BJ (cell line): ENCODE measurements at regions not wholly inside any gene's neighbourhood (a gene's known extent, or its start where the extent isn't known, plus 50 kb on each side); places are given as distances from the start of the nearest gene placed in this dataset.
A peak's percentile ranks its signal among the peaks of the same experiment; 100 is the strongest.
"Not testable (repeated sequence)": the region's sequence is repeated elsewhere in the genome, so short reads cannot be mapped to it uniquely, and the experiment has no call there.

Experiments used
- CTCF ChIA-PET: fragments of 350-600 bp; formaldehyde crosslinking; extraction: SDS; loops from one replicate; lab custom pipeline; 2021; ENCODE audit warnings: antibody characterized with exemption, inconsistent platforms; lab: Yijun Ruan, JAX
- POLR2A ChIA-PET: fragments of 300-600 bp; sonication (Branson Sonifier 250); formaldehyde crosslinking; extraction: SDS; loops from one replicate; lab custom pipeline; 2021; ENCODE audit warnings: antibody characterized with exemption; lab: Charles Lee
- DNase-seq: peaks from one replicate; pipeline ENCODE4 v3.0.0-alpha.2; 2011; ENCODE audit warnings: low read depth
- H3K27me3 ChIP-seq: 2 replicates; pipeline ENCODE4 v1.6.0; 2011; ENCODE audit warnings: low read length; ENCODE audit not compliant: control insufficient read depth, insufficient read depth
- H3K36me3 ChIP-seq: 2 replicates; pipeline ENCODE4 v1.5.1; 2011; ENCODE audit warnings: low read length; ENCODE audit not compliant: control insufficient read depth, insufficient read depth
- H3K4me3 ChIP-seq: 2 replicates; pipeline ENCODE4 v1.5.1; 2011; ENCODE audit warnings: low read depth, mild to moderate bottlenecking, control low read depth, low read length
- CTCF ChIP-seq: IDR thresholded peaks from 2 replicates; pipeline ENCODE4 v1.5.1; 2011; ENCODE audit warnings: low read depth, mild to moderate bottlenecking, control low read depth, inconsistent platforms, low read length, moderate library complexity; ENCODE audit not compliant: insufficient read depth

- CTCF ChIA-PET, POLR2A ChIA-PET, H3K27me3 ChIP-seq, H3K4me3 ChIP-seq, DNase-seq, H3K36me3 ChIP-seq: not testable (repeated sequence)
These were observed 123.6 kb upstream of the RHOU start for GRCh38 chr1:228611707-228612106.

DNA sequence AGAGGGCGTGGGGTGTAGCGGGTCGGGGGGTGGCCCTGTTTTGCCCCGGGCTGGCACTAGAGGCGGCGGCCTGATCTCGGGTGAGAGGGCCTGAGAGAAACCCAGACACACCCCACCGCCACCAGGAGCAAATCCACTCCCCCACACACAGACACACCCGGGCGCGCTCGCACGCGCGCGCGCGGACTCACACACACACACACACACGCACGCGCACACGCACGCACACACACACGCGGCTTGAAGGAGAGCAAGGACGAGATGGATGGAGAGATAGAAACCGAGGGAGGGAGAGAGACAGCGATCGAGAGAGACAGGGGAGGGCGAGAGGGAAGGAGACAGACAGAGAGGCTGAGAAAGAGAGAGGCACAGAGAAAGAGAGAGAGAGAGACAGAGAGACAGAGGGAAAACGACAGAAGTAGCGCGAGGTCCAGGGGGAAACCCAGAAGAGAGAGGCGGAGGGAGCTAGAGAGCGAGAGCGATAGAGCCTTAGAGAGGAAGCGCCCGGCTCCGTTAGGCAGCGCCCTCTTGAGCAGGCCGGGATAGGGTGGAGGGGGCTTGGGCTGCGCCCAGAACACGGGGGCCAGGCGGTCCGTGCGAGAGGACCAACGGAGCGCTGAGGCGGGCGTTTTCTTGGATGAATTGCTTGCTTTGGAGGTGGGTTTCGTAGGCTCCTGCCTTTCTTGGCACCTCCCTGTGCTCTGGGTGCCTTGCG lies 113.1 kb upstream of the RHOU start:
- H3K27me3 ChIP-seq, POLR2A ChIA-PET, DNase-seq, H3K4me3 ChIP-seq, H3K36me3 ChIP-seq, CTCF ChIA-PET: not testable (repeated sequence)

DNA sequence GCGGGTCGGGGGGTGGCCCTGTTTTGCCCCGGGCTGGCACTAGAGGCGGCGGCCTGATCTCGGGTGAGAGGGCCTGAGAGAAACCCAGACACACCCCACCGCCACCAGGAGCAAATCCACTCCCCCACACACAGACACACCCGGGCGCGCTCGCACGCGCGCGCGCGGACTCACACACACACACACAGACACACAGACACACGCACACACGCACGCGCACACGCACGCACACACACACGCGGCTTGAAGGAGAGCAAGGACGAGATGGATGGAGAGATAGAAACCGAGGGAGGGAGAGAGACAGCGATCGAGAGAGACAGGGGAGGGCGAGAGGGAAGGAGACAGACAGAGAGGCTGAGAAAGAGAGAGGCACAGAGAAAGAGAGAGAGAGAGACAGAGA lies 108.8 kb upstream of the RHOU start:
- CTCF ChIA-PET, POLR2A ChIA-PET, H3K27me3 ChIP-seq, H3K4me3 ChIP-seq, H3K36me3 ChIP-seq, DNase-seq: not testable (repeated sequence)

GRCh38 chr1:228632858-228633257 lies 102.4 kb upstream of the RHOU start:
- DNase-seq, CTCF ChIA-PET, H3K4me3 ChIP-seq, H3K36me3 ChIP-seq, POLR2A ChIA-PET, H3K27me3 ChIP-seq: not testable (repeated sequence)

GRCh38 chr1:228635304-228635703 lies 100.0 kb upstream of the RHOU start:
- DNase-seq, POLR2A ChIA-PET, CTCF ChIA-PET, H3K27me3 ChIP-seq, H3K36me3 ChIP-seq: not testable (repeated sequence)
- H3K4me3 ChIP-seq, result peak overlapping the region; percentile 22

DNA sequence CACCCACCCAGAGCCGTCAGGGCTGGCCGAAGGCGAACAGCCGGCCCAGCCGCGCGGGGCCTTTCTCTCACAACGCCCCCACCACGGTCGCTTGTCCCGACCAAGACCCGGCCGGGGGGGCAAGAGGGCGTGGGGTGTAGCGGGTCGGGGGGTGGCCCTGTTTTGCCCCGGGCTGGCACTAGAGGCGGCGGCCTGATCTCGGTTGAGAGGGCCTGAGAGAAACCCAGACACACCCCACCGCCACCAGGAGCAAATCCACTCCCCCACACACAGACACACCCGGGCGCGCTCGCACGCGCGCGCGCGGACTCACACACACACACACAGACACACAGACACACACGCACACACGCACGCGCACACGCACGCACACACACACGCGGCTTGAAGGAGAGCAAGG lies 97.8 kb upstream of the RHOU start:
- DNase-seq, POLR2A ChIA-PET, CTCF ChIA-PET, H3K27me3 ChIP-seq, H3K36me3 ChIP-seq: not testable (repeated sequence)
- peak overlapping the region; percentile 18; the same call in 1 of the 2 replicates for H3K4me3 ChIP-seq

DNA sequence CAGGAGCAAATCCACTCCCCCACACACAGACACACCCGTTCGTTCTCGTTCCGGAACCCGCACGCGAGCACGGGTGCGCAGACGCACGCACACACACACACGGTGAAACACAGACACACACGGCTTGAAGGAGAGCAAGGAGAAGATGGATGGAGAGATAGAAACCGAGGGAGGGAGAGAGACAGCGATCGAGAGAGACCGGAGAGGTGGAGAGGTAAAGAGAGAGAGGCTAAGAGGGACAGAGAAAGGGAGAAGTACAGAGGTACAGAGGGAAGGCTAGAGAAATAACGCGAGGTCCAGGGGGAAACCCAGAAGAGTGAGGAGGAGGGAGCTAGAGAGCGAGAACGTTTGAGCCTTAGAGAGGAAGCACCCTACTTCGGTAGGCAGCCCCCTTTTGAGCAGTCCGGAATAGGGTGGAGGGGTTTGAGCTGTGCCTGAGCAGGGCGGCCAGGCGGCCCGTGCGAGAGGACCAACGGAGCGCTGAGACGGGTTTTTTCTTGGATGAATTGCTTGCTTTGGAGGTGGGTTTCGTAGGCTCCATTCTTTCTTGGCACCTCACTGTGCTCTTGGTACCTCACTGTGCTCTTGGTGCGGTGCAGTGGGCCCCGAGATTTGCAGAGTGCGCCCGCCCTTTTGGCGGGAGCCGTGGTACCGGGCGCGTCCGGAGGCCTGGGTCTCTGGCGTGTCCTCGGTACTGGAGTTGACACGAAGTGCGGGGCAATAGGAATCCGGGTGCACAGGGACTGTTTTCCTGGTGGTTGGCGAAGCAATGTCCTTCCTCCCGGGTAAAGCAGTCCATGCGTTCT lies 88.4 kb upstream of the RHOU start:
- Histone ChIP-seq H3K4me3 (peak overlapping the region; percentile 44), H3K36me3 (no peaks in the 10 kb centered on the region), H3K27me3 (no peaks in the 10 kb centered on the region)
- TF ChIP-seq CTCF, result peak; percentile 2; the same call in 1 of the 2 replicates
- DNase-seq, result no peak
- ChIA-PET CTCF (no interaction called here), POLR2A (no interaction called here)
